GM18909 (cell line): ENCODE measurements at regions not wholly inside any gene's neighbourhood (a gene's known extent, or its start where the extent isn't known, plus 50 kb on each side); places are given as distances from the start of the nearest gene placed in this dataset.

Experiments
- ATAC-seq: cut with Tn5 transposase; IDR thresholded peaks from one replicate; pipeline ENCODE4 v1.9.1; 2021; ENCODE audit warnings: mild to moderate bottlenecking; ENCODE audit not compliant: unreplicated experiment, poor library complexity

DNA sequence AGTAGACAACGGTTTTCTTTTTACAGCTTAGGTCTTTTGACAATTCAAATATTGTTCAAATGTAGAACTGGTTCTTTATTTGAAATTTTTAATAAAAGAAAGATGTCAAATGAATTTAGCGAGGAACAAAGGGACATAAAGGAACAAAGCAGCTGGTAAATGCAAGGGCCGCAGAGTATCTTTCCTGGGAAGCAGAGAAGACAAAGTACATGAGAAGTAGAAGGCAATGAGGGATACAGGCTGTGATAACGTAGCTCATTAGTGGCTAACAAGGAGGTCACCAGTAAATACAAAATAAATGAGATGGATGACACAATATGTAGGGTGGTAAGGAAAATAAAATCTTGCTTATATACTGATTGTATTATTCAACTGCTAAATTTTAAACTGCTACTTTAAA lies 762.8 kb downstream of the VGLL3 start:
- no peak for ATAC-seq

DNA sequence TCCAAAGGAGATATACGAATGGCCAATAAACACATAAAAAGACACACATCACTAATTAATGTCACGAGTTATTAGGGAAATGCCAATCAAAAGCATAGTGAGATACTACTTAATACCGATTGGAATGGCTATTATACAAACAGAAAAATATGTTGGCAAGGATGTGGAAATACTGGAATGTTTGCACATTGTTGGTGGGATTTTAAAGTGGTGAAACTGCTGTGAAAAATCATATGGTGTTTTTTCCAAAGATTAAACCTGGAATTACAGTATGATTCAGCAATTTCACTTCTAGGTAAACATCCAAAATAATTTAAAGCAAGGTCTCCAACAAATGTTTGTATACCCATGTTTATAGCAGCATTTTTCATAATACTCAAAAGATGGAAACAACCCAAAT lies 765.5 kb downstream of the VGLL3 start:
- ATAC-seq = no peak

DNA sequence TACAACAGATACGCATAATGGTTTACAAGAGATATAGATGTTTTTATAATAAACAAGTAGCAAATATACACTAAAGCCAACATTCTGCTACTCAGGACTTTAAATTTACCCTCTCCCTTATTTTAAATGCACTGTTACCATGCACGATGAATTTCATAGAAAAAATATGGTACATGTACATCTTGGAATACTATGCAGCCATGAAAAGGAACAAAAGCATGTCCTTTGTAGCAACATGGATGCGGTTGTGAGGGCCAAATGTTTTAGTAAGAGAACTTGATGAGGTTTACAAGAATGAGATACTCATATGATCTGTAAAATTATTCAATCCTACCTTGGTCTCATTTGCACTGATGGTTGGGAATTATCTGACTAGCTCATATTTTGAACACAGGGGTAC lies 769.3 kb downstream of the VGLL3 start:
- ATAC-seq = no peak

GRCh38 chr3:86208772-86209171 lies 782.2 kb downstream of the VGLL3 start:
- ATAC-seq = no peak

DNA sequence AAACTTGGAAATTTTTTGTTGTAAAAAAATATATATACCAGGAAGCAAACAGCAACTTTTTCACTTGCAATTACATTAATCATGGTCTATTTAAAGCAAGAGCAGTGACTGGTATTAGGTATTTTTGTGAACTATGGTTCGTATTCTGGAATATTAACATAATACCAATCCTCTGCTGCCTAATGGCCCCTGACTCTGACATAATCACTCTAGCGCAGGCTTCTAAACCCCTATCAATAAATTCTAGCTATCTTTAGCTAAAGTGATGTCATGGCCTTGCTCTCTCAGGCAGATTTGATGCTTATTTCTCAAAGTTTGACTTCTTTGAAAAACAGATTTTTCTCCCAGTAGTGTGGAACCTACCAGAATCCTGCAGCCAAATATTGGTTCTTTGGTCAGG lies 808.3 kb downstream of the VGLL3 start:
- ATAC-seq = no peak

- ATAC-seq = no peak
These were observed 810.3 kb downstream of the VGLL3 start for GRCh38 chr3:86180696-86181095.

- no peak for ATAC-seq
These were observed 812.9 kb downstream of the VGLL3 start for GRCh38 chr3:86178095-86178494.

DNA sequence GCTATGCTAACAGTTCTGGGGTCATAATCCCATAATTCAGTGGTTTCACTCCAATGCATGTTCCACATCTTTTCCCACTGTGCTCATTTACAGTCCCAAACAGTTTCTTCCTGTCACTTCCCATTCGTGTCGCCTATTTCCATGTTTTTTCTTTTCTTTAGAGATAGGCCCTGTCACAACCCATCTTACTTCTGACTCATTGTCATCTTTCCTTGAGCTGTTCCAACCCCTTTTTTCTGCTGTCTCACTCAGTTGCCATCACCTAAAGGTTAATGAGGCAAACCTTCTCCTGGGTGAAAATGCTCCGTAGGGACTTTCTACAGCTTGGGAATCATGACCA lies 814.5 kb downstream of the VGLL3 start:
- ATAC-seq = no peak

- no peak for ATAC-seq
These were observed 815.1 kb downstream of the VGLL3 start for GRCh38 chr3:86175593-86176444.

GRCh38 chr3:86175051-86175536 lies 815.9 kb downstream of the VGLL3 start:
- no peak for ATAC-seq

DNA sequence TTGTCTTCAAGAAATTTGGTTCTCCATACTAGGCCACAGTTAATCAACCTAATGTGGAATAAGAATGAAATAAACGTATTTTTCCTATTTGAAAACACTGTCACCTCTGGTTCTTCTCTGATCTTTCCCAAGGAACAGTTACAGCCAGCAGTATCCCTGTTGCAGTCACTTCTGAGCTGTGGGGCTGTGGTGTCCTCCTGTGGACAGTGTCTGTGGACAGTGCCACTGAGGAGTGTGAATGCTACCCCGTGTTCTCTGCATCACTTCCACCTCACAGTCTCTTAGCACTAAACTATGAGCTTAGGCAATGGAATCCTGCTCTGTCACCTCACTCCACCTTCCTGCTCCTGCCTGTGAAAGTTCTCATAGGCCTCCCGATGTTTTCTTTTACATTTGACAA lies 817.5 kb downstream of the VGLL3 start:
- ATAC-seq = no peak

DNA sequence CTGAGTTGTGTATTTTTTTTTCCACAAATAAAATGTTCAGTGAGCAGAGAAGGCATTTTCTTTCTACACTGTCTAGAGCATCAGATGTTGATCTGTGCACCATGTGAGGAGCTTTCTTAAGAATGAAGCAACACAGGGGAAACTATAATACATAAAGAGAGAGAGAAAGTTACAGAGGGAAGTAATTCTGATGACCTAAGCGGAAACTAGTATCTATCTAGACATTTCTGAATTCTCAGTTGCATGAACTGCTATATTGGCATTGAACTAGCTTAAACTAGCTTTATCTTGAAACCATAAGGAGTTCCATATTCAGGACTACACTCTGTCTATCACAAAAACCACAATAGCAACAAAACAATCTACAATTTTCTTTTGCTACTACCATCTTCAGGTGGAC lies 822.4 kb downstream of the VGLL3 start:
- no peak for ATAC-seq

DNA sequence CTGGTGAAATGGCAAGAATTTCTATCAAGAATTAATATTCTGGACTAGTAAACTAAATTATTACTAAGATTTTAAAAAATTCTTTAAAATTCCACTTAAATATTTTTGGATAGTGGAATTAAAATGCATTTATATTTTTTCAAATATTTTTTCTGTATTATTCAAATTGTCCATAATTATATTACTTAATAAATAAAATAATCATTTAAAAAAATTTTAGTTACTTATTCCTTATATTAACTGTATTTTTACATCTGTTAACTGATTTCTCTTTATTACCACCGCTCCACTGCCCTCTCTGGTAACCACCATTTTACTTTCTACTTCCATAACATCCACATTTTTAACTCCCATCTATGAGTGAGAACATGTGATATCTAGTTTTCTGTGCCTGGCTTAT lies 828.4 kb downstream of the VGLL3 start:
- no peak for ATAC-seq

DNA sequence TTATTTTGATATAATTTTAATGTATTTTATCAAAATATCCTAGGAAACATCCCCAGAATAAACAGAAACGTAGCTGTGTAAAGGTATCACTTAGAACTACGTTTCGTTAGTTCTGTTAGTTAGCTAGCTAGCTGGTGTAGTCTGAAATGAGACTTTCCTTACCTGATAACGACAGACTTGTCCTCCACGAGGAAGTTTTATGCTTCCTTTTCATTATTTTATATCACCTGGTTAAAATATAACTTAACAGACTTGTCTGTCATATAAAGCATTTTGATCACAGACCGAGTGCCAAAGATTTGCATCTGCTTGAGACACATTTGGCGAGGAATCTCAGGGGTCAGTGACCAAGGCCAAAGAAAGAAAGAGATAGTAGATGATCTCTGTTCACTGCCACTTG lies 829.5 kb downstream of the VGLL3 start:
- no peak for ATAC-seq

GRCh38 chr3:86152620-86153019 lies 838.3 kb downstream of the VGLL3 start:
- no peak for ATAC-seq

- no peak for ATAC-seq
These were observed 841.9 kb downstream of the VGLL3 start for GRCh38 chr3:86149054-86149453.

DNA sequence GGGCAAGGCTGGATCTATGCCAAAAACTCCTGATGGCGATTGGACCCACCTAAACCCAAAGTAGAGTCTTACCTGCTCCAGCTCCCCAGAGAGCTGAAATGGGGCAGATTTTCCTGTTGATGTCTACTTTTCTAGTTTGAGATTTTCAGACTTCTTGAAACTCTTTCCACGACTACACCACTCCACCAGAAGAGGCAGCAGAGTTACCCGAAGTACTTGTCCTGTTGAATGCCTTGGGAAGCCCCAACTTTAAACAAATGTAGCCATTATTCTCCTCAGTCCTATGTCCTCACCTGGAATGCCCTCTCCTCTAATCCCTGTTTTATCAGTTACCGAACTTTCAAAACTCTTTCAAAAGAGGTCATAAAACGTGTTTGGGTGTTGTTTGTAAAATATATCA lies 843.8 kb downstream of the VGLL3 start:
- no peak for ATAC-seq

GRCh38 chr3:86126552-86126951 lies 864.4 kb downstream of the VGLL3 start:
- no peak for ATAC-seq
